ENCODE measurements at regions not wholly inside any gene's neighbourhood (a gene's known extent, or its start where the extent isn't known, plus 50 kb on each side); places are given as distances from the start of the nearest gene placed in this dataset.

DNA sequence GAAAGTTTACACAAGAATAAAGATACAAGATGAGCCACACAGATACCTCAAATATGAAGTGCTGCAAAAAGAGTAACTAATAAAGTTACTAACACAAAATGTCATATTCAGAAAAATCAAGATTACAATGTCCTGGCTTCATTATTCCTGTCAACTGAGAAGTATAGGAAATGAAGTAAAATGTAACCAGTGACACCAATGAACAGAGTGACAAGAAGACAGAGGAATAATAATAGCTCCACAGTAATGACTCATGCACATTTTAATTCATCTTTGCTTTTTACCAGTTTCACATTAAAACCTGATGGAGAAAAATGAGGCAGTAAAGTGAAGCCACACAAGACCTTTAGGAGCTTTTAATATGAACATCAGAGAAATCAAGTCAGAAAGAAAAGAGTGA is 214.1 kb downstream of the ZBBX start:
- Histone ChIP-seq H3K27ac (no peak overlapping the region), H3K27me3 (replicated peaks) (no peaks in the 10 kb centered on the region), H3K36me3 (replicated peaks) (no peaks in the 10 kb centered on the region), H3K4me3 (ENCODE audit: low read depth, low read length) (no peak overlapping the region)
- DNase-seq = no peak
- in situ Hi-C loops (cut with HindIII; ENCODE audit: low pct_ligation_motif_present, low sequenced_read_pairs) = no loop called here
- TF ChIP-seq CTCF (IDR thresholded peaks at IDR 0.05; ENCODE audit: low read depth, low read length, missing control alignments) = no peak

DNA sequence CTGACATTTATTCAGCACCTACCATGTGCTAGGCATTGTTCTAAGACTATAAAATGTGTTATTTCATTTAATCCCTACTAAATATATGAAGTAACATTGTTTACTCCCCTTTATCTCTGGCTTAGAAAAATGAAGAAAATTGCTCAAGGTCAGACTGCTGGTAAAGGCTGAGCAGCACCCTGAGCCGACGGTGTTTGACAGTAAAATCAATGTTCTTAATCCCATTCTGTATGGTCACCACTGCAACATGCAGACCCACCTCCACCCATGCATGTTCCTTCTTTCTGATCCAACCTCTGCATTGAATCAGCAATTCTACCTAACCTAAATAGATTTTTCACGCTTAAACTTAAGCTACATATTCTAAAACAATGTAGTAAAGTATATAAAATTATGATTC is 216.5 kb downstream of the ZBBX start:
- Histone ChIP-seq H3K36me3 (replicated peaks) (no peaks in the 10 kb centered on the region), H3K27me3 (replicated peaks) (no peaks in the 10 kb centered on the region), H3K4me3 (ENCODE audit: low read depth, low read length) (no peak overlapping the region), H3K27ac (no peak overlapping the region)
- no peak for TF ChIP-seq CTCF (IDR thresholded peaks at IDR 0.05; ENCODE audit: low read depth, low read length, missing control alignments)
- DNase-seq = no peak
- in situ Hi-C loops (cut with HindIII; ENCODE audit: low pct_ligation_motif_present, low sequenced_read_pairs) = no loop called here

- Histone ChIP-seq H3K36me3 (replicated peaks) (no peaks in the 10 kb centered on the region), H3K4me3 (ENCODE audit: low read depth, low read length) (no peak overlapping the region), H3K27me3 (replicated peaks) (no peaks in the 10 kb centered on the region), H3K27ac (no peak overlapping the region)
- no peak for DNase-seq
- no peak for TF ChIP-seq CTCF (IDR thresholded peaks at IDR 0.05; ENCODE audit: low read depth, low read length, missing control alignments)
- in situ Hi-C loops (cut with HindIII; ENCODE audit: low pct_ligation_motif_present, low sequenced_read_pairs) = no loop called here
Observed at GRCh38 chr3:167162083-167162482, 218.0 kb downstream of the ZBBX start.

DNA sequence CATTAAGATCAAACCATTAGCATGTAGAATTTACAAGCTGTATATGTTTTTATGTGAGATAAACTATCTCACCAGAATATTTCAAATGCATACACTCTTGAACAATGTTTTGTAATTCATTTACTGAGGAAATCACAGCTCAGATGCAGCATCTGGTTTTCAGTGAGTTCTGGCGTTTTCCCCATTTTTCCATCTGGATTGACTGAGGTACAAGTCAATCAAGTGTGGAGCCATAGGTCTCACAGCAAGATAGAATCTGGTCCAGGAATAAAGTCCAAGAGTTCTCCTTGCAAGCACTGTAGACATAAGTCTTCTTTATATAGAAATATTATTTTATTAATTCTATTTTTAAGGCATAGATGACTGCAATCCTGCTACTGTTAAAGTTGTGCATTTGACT is 219.3 kb downstream of the ZBBX start:
- no peaks in the 10 kb centered on the region for H3K27me3 ChIP-seq (replicated peaks)
- no peak overlapping the region for H3K27ac ChIP-seq
- no peak for TF ChIP-seq CTCF (IDR thresholded peaks at IDR 0.05; ENCODE audit: low read depth, low read length, missing control alignments)
- no peak for DNase-seq
- in situ Hi-C loops (cut with HindIII; ENCODE audit: low pct_ligation_motif_present, low sequenced_read_pairs) = no loop called here
- no peak overlapping the region for H3K4me3 ChIP-seq (ENCODE audit: low read depth, low read length)
- H3K36me3 ChIP-seq (replicated peaks) = no peaks in the 10 kb centered on the region

GRCh38 chr3:167151636-167152035 is 228.5 kb downstream of the ZBBX start:
- in situ Hi-C loops (cut with HindIII; ENCODE audit: low pct_ligation_motif_present, low sequenced_read_pairs) = no loop called here
- no peak overlapping the region for H3K4me3 ChIP-seq (ENCODE audit: low read depth, low read length)
- no peak for DNase-seq
- no peak for TF ChIP-seq CTCF (IDR thresholded peaks at IDR 0.05; ENCODE audit: low read depth, low read length, missing control alignments)
- no peak overlapping the region for H3K27ac ChIP-seq
- no peaks in the 10 kb centered on the region for H3K27me3 ChIP-seq (replicated peaks)
- H3K36me3 ChIP-seq (replicated peaks) = no peaks in the 10 kb centered on the region

DNA sequence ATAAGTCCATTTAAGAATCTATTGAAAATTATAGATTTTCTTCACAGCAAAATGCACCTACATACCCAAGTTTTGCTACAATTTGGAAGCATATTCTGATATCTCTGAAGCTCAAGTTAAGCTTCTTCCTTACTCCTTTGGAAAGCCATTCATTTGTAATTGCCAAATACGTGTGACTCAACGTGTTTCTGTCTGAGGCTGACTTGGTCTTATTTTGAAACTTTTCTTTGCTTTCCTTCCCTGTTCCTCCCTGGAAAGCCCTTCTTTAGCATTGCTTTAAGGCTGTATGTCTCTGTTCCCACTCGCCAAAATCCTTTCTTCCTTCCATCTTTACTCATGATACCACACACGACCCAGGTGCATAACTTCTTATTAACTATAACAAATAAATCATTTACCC is 232.0 kb downstream of the ZBBX start:
- Histone ChIP-seq H3K4me3 (ENCODE audit: low read depth, low read length) (no peak overlapping the region), H3K36me3 (replicated peaks) (no peaks in the 10 kb centered on the region), H3K27me3 (replicated peaks) (no peaks in the 10 kb centered on the region), H3K27ac (no peak overlapping the region)
- TF ChIP-seq CTCF (IDR thresholded peaks at IDR 0.05; ENCODE audit: low read depth, low read length, missing control alignments) = no peak
- in situ Hi-C loops (cut with HindIII; ENCODE audit: low pct_ligation_motif_present, low sequenced_read_pairs) = no loop called here
- no peak for DNase-seq

All from brain microvascular endothelial cell (primary cell).